Activated CD4-positive, alpha-beta T cell treated with anti-CD3 and anti-CD28 coated beads, Interleukin-2, amount 10 ng/mL, durations not matched to agents 7 days and 5 days (primary cell): ENCODE measurements at regions not wholly inside any gene's neighbourhood (a gene's known extent, or its start where the extent isn't known, plus 50 kb on each side); places are given as distances from the start of the nearest gene placed in this dataset.

ENCODE experiments used
- CTCF ChIA-PET: fragments of 350-600 bp; sonication (Branson Sonifier 250); formaldehyde crosslinking; loops from one replicate; lab custom pipeline; 2021; ENCODE audit warnings: antibody characterized with exemption; lab: Charles Lee
- POLR2A ChIA-PET: fragments of 350-600 bp; sonication (Branson Sonifier 250); formaldehyde crosslinking; loops from one replicate; lab custom pipeline; 2021; ENCODE audit warnings: antibody characterized with exemption; lab: Charles Lee
- DNase-seq: peaks from one replicate; pipeline ENCODE4 v3.0.0-alpha.2; 2020
- H3K27ac Mint-ChIP-seq: one replicate; pipeline ENCODE4 v1.8.0; 2021; ENCODE audit warnings: mild to moderate bottlenecking, moderate library complexity, mixed read lengths
- H3K27me3 Mint-ChIP-seq: one replicate; pipeline ENCODE4 v1.8.0; 2021; ENCODE audit warnings: mixed read lengths
- H3K36me3 Mint-ChIP-seq: one replicate; pipeline ENCODE4 v1.8.0; 2021; ENCODE audit warnings: low read depth, mixed read lengths
- H3K4me1 Mint-ChIP-seq: one replicate; pipeline ENCODE4 v1.8.0; 2021; ENCODE audit warnings: mixed read lengths
- H3K4me3 Mint-ChIP-seq: one replicate; pipeline ENCODE4 v1.8.0; 2021; ENCODE audit warnings: mild to moderate bottlenecking, moderate library complexity, mixed read lengths
- H3K9me3 Mint-ChIP-seq: one replicate; pipeline ENCODE4 v1.8.0; 2021; ENCODE audit warnings: mixed read lengths

DNA sequence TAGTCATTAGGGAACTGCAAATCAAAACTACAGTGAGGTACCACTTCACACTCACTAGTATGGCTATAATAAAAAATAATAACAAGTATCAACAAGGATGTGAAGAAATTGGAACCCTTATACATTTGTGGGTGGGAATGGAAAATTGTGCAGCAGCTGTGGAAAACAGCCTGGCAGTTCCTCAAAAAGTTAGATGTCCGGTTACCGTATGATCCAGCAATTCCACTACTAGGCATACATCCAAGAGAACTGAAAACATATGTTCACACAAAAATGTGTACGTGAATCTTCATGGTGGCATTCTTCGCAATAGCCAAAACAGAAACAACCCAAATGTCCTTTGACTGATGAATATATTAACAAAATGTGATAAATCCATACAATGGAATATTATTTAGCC, 187.9 kb upstream of the LYSMD4 start:
- peaks cover 5% of the 10 kb centered on the region for H3K4me1 Mint-ChIP-seq
- CTCF ChIA-PET = no interaction called here
- H3K9me3 Mint-ChIP-seq = no peaks in the 10 kb centered on the region
- H3K27ac Mint-ChIP-seq = no peak overlapping the region
- no peak overlapping the region for H3K4me3 Mint-ChIP-seq
- POLR2A ChIA-PET = no interaction called here
- H3K27me3 Mint-ChIP-seq = peaks cover 31% of the 10 kb centered on the region
- H3K36me3 Mint-ChIP-seq = no peaks in the 10 kb centered on the region
- DNase-seq = no peak

DNA sequence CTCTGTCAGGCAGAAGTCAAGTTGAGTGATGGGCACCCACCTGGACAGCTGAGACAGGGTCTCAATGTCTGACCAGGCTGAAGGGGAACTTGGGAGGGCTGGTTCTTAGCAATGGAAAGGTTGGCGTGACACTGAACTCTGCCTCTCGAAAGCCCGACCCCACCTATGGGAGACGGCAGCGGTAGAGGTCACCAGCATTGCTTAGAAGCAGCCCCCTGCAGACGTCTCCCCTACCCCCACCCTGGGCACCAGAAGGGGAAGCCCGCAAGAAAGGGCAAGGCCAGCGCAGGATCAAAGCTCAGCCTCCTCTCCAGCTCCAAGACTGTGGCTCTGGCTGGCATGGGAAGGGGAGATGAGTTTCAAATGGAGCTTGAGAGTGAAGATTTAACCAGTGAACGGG, 184.8 kb upstream of the LYSMD4 start:
- Mint-ChIP-seq H3K9me3 (no peaks in the 10 kb centered on the region), H3K4me1 (no peaks in the 10 kb centered on the region), H3K27ac (no peak overlapping the region), H3K27me3 (peaks cover 23% of the 10 kb centered on the region), H3K36me3 (no peaks in the 10 kb centered on the region), H3K4me3 (no peak overlapping the region)
- no peak for DNase-seq
- ChIA-PET CTCF (interaction anchor here (1.2 kb wide), 1 partner anchor 18 kb away, joined by 3 read pairs; no protein-coding TSS in a partner anchor), POLR2A (no interaction called here)

DNA sequence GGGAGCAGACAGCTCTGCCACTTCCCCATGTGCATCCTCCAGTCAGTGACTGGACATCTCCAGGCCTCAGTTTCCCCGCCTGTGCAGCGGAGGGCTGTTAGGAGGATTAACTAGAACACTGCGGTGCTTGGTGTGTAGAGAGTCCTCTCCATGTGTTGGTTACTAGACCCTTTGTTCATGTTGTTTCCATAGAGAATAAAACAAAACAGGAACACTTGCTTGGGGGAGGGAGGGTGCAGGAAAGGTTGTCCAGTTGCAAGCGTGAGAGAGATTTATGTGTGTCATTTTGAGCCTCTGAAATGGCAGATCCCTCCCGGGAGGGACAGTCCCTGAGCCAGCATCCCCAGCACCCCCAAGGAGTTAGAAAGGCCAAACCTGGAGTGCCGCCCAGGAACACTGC, 184.0 kb upstream of the LYSMD4 start:
- Mint-ChIP-seq H3K9me3 (no peaks in the 10 kb centered on the region), H3K27me3 (peaks cover 18% of the 10 kb centered on the region), H3K36me3 (no peaks in the 10 kb centered on the region), H3K4me1 (no peaks in the 10 kb centered on the region), H3K27ac (no peak overlapping the region), H3K4me3 (no peak overlapping the region)
- ChIA-PET CTCF (interaction anchor here (0.8 kb wide), 1 partner anchor 9 kb away, joined by 3 read pairs; no protein-coding TSS in a partner anchor), POLR2A (no interaction called here)
- DNase-seq = no peak

DNA sequence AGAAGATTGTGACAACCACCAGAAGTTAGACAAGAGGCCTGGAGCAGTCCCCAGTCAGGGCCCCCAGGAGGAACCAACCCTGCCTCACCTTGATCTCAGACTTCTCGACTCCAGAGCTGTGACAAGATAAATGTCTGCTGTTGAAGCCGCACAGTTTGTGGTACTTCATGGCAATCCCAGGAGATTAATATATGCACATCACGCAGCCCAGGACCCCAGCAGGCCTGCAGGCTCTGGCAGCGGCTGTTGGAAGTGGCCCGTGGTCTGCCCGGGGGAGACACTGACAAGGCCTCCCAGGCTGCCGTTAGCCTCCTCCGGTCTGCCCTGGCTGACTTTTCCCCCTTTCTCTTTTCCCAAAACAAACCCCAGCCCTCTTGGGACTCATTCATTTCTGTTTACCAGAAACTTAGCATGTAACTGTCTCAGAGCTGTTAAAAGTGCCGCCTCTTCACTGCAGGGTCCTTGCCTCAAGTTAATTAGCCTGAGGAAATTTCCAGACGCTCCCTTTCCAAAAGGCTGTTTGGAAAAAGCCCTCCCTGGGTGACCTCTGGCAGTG, 183.5 kb upstream of the LYSMD4 start:
- Mint-ChIP-seq H3K4me1 (no peaks in the 10 kb centered on the region), H3K36me3 (no peaks in the 10 kb centered on the region), H3K9me3 (no peaks in the 10 kb centered on the region), H3K4me3 (no peak overlapping the region), H3K27me3 (peaks cover 16% of the 10 kb centered on the region), H3K27ac (no peak overlapping the region)
- DNase-seq = no peak
- CTCF ChIA-PET = interaction anchor here (0.8 kb wide), 1 partner anchor 9 kb away, joined by 3 read pairs; no protein-coding TSS in a partner anchor
- POLR2A ChIA-PET = no interaction called here

DNA sequence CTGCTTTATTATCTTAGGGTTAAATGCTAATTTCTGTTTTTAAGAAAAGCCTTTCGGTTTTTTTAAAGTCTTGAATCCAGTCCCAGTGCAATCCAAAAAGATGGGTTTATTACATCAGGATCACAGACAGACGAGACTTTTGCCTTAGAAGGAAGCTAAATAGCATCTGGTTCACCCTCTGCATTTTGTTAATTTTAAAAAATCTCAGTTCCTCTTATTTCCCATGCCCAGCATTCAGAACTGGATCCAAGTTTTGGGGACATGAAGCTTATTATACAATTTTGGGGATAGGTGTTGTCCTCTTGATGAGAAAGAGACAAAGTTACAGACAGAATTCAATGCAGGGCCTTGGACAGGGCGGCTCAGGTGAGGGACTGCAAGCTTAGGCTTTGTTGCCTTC, 181.5 kb upstream of the LYSMD4 start:
- ChIA-PET POLR2A (no interaction called here), CTCF (interaction anchor here (1.5 kb wide), 1 partner anchor 10 kb away, joined by 3 read pairs; no protein-coding TSS in a partner anchor)
- Mint-ChIP-seq H3K36me3 (no peaks in the 10 kb centered on the region), H3K27ac (no peak overlapping the region), H3K4me3 (no peak overlapping the region), H3K9me3 (no peaks in the 10 kb centered on the region), H3K4me1 (no peaks in the 10 kb centered on the region), H3K27me3 (peaks cover 3% of the 10 kb centered on the region)
- DNase-seq = no peak

DNA sequence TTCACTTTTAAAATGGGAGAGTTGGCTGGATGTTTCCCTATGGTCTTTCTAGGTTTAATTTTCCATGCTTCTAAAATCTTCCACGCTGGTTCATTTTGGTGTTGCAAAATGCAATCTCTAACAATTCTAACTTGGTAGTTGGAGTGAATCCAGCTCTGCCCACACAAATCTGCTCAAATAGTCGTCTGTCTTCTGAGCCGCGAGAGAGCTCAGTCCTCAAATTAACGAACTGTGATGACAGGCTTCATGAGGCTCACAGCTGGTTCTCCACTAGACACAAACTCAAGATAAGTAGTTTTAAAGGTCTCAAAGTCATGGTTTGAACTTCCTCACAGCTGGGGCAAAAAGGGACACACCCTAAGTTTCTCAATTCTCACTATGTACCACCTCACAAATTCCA, 178.6 kb upstream of the LYSMD4 start:
- DNase-seq = no peak
- Mint-ChIP-seq H3K4me1 (no peaks in the 10 kb centered on the region), H3K36me3 (no peaks in the 10 kb centered on the region), H3K27me3 (no peaks in the 10 kb centered on the region), H3K4me3 (no peak overlapping the region), H3K9me3 (no peaks in the 10 kb centered on the region), H3K27ac (no peak overlapping the region)
- ChIA-PET CTCF (no interaction called here), POLR2A (no interaction called here)

DNA sequence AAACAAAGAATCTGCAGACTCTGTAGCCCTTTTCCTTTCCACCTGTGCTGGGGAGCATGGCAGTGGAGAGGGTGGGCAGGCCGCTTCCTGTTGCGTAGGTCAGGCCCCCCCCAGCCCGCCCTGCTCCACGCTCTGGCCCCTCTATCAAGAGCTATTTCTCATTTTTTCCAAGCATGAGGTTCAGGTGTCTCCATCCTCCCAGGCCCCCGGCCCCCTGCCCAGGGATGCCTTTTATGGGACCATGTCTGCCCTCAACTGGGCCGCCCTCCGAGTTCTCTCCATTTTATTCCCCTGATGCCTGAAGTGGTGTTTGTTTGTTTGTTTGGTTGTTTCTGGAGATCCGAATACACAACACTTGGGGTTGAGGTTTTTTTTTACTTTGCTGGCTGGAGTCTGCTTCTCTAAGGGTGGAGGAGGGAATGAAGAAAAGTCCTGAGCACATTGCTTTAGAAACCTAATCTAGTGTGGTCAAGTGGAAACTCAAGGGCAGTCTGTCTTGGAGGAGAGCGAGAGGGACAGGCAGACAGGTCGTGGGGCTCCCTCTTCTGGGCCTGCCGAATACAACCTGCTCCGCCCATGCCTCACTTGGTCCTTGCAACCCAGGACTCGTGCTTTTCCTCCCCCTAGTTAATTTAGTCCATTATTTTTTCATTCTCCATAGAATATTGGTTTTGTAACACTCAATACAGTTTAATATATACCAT, 176.5 kb upstream of the LYSMD4 start:
- Mint-ChIP-seq H3K4me3 (no peak overlapping the region), H3K36me3 (no peaks in the 10 kb centered on the region), H3K27me3 (no peaks in the 10 kb centered on the region), H3K9me3 (no peaks in the 10 kb centered on the region), H3K27ac (no peak overlapping the region), H3K4me1 (no peaks in the 10 kb centered on the region)
- POLR2A ChIA-PET = no interaction called here
- DNase-seq = no peak
- CTCF ChIA-PET = interaction anchor here (1.1 kb wide), 1 partner anchor 16 kb away, joined by 3 read pairs; no protein-coding TSS in a partner anchor

DNA sequence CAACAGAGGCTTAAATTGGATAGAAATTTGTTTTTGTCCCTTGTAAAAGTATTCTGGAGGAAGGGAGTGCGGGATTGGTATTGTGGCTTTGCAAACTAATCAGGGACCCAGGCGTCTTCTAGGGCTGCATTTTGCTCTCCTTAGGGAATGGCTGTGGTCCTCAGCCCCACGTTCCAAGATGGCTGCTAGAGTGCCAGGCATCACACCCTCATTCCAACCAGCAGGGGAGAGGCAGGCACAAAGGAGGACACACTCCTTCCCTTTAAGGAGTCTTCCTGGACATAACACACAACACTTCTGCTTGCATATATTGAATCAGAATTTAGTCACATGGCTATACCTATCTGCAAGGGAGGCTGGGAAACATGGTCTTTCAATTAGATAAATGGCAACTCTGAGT, 174.5 kb upstream of the LYSMD4 start:
- POLR2A ChIA-PET = no interaction called here
- no peaks in the 10 kb centered on the region for H3K4me1 Mint-ChIP-seq
- H3K27me3 Mint-ChIP-seq = no peaks in the 10 kb centered on the region
- no peak overlapping the region for H3K4me3 Mint-ChIP-seq
- no peaks in the 10 kb centered on the region for H3K9me3 Mint-ChIP-seq
- DNase-seq = no peak
- H3K27ac Mint-ChIP-seq = no peak overlapping the region
- no peaks in the 10 kb centered on the region for H3K36me3 Mint-ChIP-seq
- CTCF ChIA-PET = no interaction called here

DNA sequence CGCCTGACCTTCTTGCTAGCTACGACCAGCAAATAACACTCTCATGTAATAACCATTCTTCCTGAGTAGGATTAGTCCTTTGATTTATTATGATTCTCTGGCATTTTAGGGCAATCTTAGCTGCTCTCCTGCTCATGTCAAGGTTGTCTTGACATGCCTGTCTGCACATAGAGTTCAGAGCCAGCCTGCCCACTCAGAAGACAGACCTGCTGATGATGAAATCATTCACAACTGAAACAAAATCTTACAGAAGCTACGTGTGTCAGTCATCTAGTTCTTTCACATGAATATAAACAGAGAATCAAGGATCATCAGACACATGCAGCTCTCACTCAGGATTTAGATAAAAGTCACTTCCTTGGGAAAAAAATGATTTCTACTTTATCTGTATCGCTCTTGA, 173.6 kb upstream of the LYSMD4 start:
- CTCF ChIA-PET = interaction anchor here (0.6 kb wide), 1 partner anchor 816 kb away, joined by 4 read pairs; no protein-coding TSS in a partner anchor
- H3K4me1 Mint-ChIP-seq = no peaks in the 10 kb centered on the region
- no peak overlapping the region for H3K4me3 Mint-ChIP-seq
- no peaks in the 10 kb centered on the region for H3K9me3 Mint-ChIP-seq
- H3K27me3 Mint-ChIP-seq = no peaks in the 10 kb centered on the region
- POLR2A ChIA-PET = no interaction called here
- no peak overlapping the region for H3K27ac Mint-ChIP-seq
- no peaks in the 10 kb centered on the region for H3K36me3 Mint-ChIP-seq
- no peak for DNase-seq

DNA sequence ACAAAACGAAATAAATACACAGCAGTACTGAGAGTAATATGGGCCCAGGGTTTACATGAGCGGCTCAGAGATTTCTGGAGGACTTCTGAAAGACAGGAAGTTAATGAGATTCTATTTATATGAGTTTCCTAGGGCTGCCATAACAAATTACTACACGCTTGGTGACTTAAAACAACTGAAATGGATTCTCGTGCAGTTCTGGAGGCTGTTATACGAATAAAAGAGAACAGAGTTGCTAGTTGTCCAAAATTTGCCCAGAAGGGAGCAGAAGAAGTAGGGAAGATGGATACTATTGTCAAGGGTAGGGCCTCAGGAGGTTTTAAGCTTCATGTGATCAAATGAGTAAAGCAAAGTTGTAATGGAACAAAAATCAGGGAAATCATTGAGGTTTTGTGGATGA, 173.1 kb upstream of the LYSMD4 start:
- ChIA-PET POLR2A (no interaction called here), CTCF (no interaction called here)
- H3K4me3 Mint-ChIP-seq = no peak overlapping the region
- H3K36me3 Mint-ChIP-seq = no peaks in the 10 kb centered on the region
- H3K9me3 Mint-ChIP-seq = no peaks in the 10 kb centered on the region
- no peak for DNase-seq
- H3K27ac Mint-ChIP-seq = no peak overlapping the region
- no peaks in the 10 kb centered on the region for H3K27me3 Mint-ChIP-seq
- H3K4me1 Mint-ChIP-seq = no peaks in the 10 kb centered on the region

DNA sequence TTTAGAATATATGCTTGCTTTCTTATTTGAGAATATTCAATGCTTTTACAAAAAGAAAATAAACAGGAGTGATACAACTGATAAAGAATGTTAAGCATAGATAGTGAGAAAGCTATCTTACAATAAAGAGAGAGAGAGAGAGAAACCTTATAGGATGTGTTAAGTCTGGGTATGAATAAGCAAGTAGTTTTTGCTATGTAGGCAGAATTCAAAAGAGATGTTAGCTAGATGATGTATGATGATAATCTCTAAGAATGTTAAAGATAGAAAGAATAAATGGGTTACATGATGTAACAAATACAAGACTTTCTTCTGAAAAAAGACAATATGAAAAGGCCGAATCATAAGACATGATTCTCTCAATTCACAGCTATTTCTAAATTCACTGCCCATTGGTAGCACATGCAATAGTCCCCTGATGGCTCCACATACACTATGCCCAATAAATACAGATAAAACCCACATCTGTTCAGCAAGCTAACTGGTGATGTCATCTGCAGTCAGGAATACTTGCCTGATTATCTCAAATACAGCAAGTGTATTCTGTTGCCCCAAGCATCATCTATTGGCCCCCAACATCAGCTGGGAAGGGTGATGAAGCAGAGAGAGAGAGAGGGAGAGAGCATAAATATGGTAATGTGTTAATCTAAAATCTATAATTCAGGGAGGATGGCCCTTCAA, 169.2 kb upstream of the LYSMD4 start:
- CTCF ChIA-PET = no interaction called here
- no peak overlapping the region for H3K4me3 Mint-ChIP-seq
- H3K9me3 Mint-ChIP-seq = no peaks in the 10 kb centered on the region
- H3K27me3 Mint-ChIP-seq = no peaks in the 10 kb centered on the region
- no peaks in the 10 kb centered on the region for H3K4me1 Mint-ChIP-seq
- POLR2A ChIA-PET = no interaction called here
- H3K36me3 Mint-ChIP-seq = no peaks in the 10 kb centered on the region
- no peak for DNase-seq
- no peak overlapping the region for H3K27ac Mint-ChIP-seq

DNA sequence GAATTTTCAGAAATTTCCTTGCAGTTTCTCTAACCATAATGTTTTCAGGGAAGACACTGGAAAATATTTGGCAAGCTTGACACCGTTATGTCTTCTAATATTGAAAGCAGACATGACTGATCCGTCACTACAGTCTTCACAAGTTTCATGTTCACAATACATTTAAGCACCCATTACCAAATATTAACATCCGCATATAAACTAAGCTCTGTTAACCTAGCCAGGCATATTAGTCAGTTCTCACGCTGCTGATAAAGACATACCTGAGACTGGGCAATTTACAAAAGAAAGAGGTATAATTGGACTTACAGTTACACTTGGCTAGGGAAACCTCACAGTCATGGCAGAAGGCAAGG, 162.7 kb upstream of the LYSMD4 start:
- no peaks in the 10 kb centered on the region for H3K36me3 Mint-ChIP-seq
- CTCF ChIA-PET = no interaction called here
- H3K4me3 Mint-ChIP-seq = no peak overlapping the region
- no peaks in the 10 kb centered on the region for H3K4me1 Mint-ChIP-seq
- no peaks in the 10 kb centered on the region for H3K27me3 Mint-ChIP-seq
- DNase-seq = no peak
- H3K9me3 Mint-ChIP-seq = peaks cover 3% of the 10 kb centered on the region
- POLR2A ChIA-PET = no interaction called here
- no peak overlapping the region for H3K27ac Mint-ChIP-seq

DNA sequence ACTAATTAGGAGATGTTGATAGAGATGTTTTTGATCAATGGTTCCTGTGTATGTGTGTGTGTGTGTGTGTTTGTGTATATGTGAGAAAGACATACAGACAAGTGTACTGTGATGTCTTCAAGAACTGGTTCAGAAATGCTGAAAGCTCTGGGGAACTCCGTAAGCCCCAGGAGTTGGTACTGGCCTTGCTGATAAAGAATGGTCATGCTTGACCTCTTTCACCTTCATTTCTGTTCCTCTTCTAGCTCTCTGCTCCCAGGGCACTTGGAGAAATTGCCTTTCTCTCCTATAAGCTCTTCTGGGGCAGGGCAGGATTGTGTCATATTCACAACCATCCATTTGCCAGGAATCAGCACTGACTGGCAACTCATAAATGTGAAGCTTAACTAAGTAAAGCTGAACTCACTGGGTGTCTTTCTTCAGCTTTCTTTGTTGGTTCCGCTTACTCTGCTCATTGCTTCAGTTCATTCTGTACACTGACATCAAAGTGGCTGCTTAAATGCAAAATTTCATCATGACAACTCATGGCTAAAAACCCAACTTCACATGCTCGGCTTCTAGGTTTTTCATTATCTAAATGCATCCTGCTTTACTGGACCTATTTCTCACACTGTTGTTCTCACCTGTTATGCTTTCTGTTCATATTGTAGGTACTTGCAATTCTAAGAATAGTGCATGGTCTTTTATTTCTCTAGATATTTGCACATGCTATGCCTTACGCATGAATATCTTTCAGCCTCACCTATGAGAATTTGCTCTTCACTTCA, 162.1 kb upstream of the LYSMD4 start:
- ChIA-PET CTCF (no interaction called here), POLR2A (no interaction called here)
- H3K4me3 Mint-ChIP-seq = no peak overlapping the region
- H3K9me3 Mint-ChIP-seq = peaks cover 3% of the 10 kb centered on the region
- no peaks in the 10 kb centered on the region for H3K27me3 Mint-ChIP-seq
- no peak for DNase-seq
- no peaks in the 10 kb centered on the region for H3K4me1 Mint-ChIP-seq
- H3K27ac Mint-ChIP-seq = no peak overlapping the region
- no peaks in the 10 kb centered on the region for H3K36me3 Mint-ChIP-seq
